Endodermal cell (in vitro differentiated cells): ENCODE measurements at regions not wholly inside any gene's neighbourhood (a gene's known extent, or its start where the extent isn't known, plus 50 kb on each side); places are given as distances from the start of the nearest gene placed in this dataset.
A peak's percentile ranks its signal among the peaks of the same experiment; 100 is the strongest.
"Not testable (repeated sequence)": the region's sequence is repeated elsewhere in the genome, so short reads cannot be mapped to it uniquely, and the experiment has no call there.

ENCODE experiments used
- DNase-seq: peaks from one replicate; pipeline ENCODE4 v3.0.0-alpha.2; 2017
- H3K27ac ChIP-seq: 2 replicates; pipeline ENCODE4 v1.5.1; 2013; ENCODE audit warnings: mild to moderate bottlenecking, low read depth, low read length, moderate library complexity
- H3K27me3 ChIP-seq: 2 replicates; pipeline ENCODE4 v1.6.1; 2013; ENCODE audit warnings: mild to moderate bottlenecking, low read length, moderate library complexity; ENCODE audit not compliant: insufficient read depth, control insufficient read depth, poor library complexity, severe bottlenecking
- H3K36me3 ChIP-seq: 2 replicates; pipeline ENCODE4 v1.7.0; 2013; ENCODE audit warnings: mild to moderate bottlenecking, low read length, moderate library complexity; ENCODE audit not compliant: control insufficient read depth, insufficient read depth
- H3K4me1 ChIP-seq: one replicate; pipeline ENCODE4 v1.7.0; 2013; ENCODE audit warnings: low read length; ENCODE audit not compliant: control insufficient read depth, insufficient read depth
- H3K4me3 ChIP-seq: 2 replicates; pipeline ENCODE4 v1.5.1; 2013; ENCODE audit warnings: mild to moderate bottlenecking, low read length, moderate library complexity
- H3K9ac ChIP-seq: 2 replicates; pipeline ENCODE4 v1.6.1; 2013; ENCODE audit warnings: mild to moderate bottlenecking, low read length, moderate library complexity; ENCODE audit not compliant: poor library complexity, severe bottlenecking; ENCODE audit errors: extremely low read depth
- H3K9me3 ChIP-seq: 2 replicates; pipeline ENCODE4 v1.6.1; 2013; ENCODE audit warnings: mild to moderate bottlenecking, low read length, moderate library complexity; ENCODE audit not compliant: control insufficient read depth
- H3K27ac Mint-ChIP-seq: 2 replicates; pipeline ENCODE4 v1.8.0; 2020; ENCODE audit warnings: mixed read lengths
- H3K27me3 Mint-ChIP-seq: 2 replicates; pipeline ENCODE4 v1.8.0; 2021; ENCODE audit warnings: mild to moderate bottlenecking, mixed read lengths; ENCODE audit not compliant: insufficient read depth
- H3K36me3 Mint-ChIP-seq: 2 replicates; pipeline ENCODE4 v1.8.0; 2020; ENCODE audit warnings: low read depth, mixed read lengths
- H3K4me1 Mint-ChIP-seq: 2 replicates; pipeline ENCODE4 v1.8.0; 2020; ENCODE audit warnings: mixed read lengths
- H3K4me3 Mint-ChIP-seq: 2 replicates; pipeline ENCODE4 v1.8.0; 2020; ENCODE audit warnings: mild to moderate bottlenecking, moderate library complexity, mixed read lengths
- H3K9me3 Mint-ChIP-seq: 2 replicates; pipeline ENCODE4 v1.8.0; 2020; ENCODE audit warnings: mild to moderate bottlenecking, mixed read lengths
- CTCF ChIP-seq: fragments of 200-600 bp; sonication (generic); conservative IDR thresholded peaks from 2 replicates; pipeline ENCODE4 v1.5.0; 2021; ENCODE audit warnings: antibody characterized with exemption, mild to moderate bottlenecking
- WGBS, 2 experiments: methylation state at CpG; one replicate each; pipeline versions ENCODE4 v1.1.5 to v1.1.7; 2013; ENCODE audit warnings: missing lambda C conversion rate in 2 of 2, mixed read lengths in 1 of 2; ENCODE audit not compliant: insufficient coverage in 1 of 2, insufficient read length in 1 of 2; 5-methylcytosine and 5-hydroxymethylcytosine counted together

- H3K27ac ChIP-seq, H3K27me3 ChIP-seq, H3K4me1 Mint-ChIP-seq, H3K4me1 ChIP-seq, H3K9me3 ChIP-seq, H3K9ac ChIP-seq, H3K4me3 Mint-ChIP-seq, H3K4me3 ChIP-seq, DNase-seq, H3K9me3 Mint-ChIP-seq, H3K36me3 ChIP-seq, H3K27ac Mint-ChIP-seq, H3K36me3 Mint-ChIP-seq, H3K27me3 Mint-ChIP-seq: not testable (repeated sequence)
- 97% methylated on average over 3 of the region's 5 CpGs; no CpG with 5 or more reads in 1 of the 2 experiments for WGBS, 2 experiments
Measured at GRCh38 chr2:87183373-87183772, 161.7 kb upstream of the PLGLB1 start.

- H3K27me3 ChIP-seq, H3K4me3 Mint-ChIP-seq, DNase-seq: not testable (repeated sequence)
Measured at GRCh38 chr2:87184260-87184659, 162.6 kb upstream of the PLGLB1 start.

GRCh38 chr2:87189214-87189613, 167.6 kb upstream of the PLGLB1 start:
- H3K4me3 ChIP-seq, H3K27ac ChIP-seq, H3K27me3 Mint-ChIP-seq, H3K27me3 ChIP-seq, DNase-seq, H3K4me1 ChIP-seq, H3K27ac Mint-ChIP-seq, H3K4me3 Mint-ChIP-seq, H3K4me1 Mint-ChIP-seq, H3K36me3 ChIP-seq, H3K9ac ChIP-seq, H3K9me3 Mint-ChIP-seq, H3K36me3 Mint-ChIP-seq, H3K9me3 ChIP-seq: not testable (repeated sequence)
- WGBS, 2 experiments, result no CpG with 5 or more reads among the region's 3 CpGs

More at GRCh38 chr2:87184260-87184659, 162.6 kb upstream of the PLGLB1 start:
- not testable (repeated sequence) for H3K4me3 ChIP-seq, H3K27ac ChIP-seq, H3K4me1 Mint-ChIP-seq, H3K27me3 Mint-ChIP-seq, H3K36me3 ChIP-seq, H3K4me1 ChIP-seq, H3K9ac ChIP-seq, H3K36me3 Mint-ChIP-seq, H3K27ac Mint-ChIP-seq, H3K9me3 ChIP-seq, H3K9me3 Mint-ChIP-seq
- no CpG with 5 or more reads among the region's 3 CpGs for WGBS, 2 experiments

- H3K27me3 ChIP-seq, H3K36me3 Mint-ChIP-seq, H3K27me3 Mint-ChIP-seq, H3K36me3 ChIP-seq, H3K4me1 Mint-ChIP-seq, H3K4me3 Mint-ChIP-seq, H3K27ac Mint-ChIP-seq, H3K4me3 ChIP-seq, DNase-seq, H3K9me3 Mint-ChIP-seq, H3K27ac ChIP-seq, H3K4me1 ChIP-seq, H3K9me3 ChIP-seq, H3K9ac ChIP-seq: not testable (repeated sequence)
- TF ChIP-seq CTCF, result peak; percentile 46
- WGBS, 2 experiments, result 43% methylated on average over 1 of the region's 7 CpGs; no CpG with 5 or more reads in 1 of the 2 experiments
Measured at GRCh38 chr2:87193336-87193735, 171.7 kb upstream of the PLGLB1 start.

- not testable (repeated sequence) for H3K27ac ChIP-seq, H3K9me3 Mint-ChIP-seq, H3K9me3 ChIP-seq, DNase-seq, H3K36me3 Mint-ChIP-seq, H3K4me3 Mint-ChIP-seq, H3K27me3 Mint-ChIP-seq, H3K9ac ChIP-seq, H3K4me1 ChIP-seq, H3K36me3 ChIP-seq, H3K4me3 ChIP-seq, H3K27ac Mint-ChIP-seq, H3K27me3 ChIP-seq, H3K4me1 Mint-ChIP-seq
- no CpG with 5 or more reads among the region's 2 CpGs for WGBS, 2 experiments
Measured at GRCh38 chr2:87194254-87194999, 172.8 kb upstream of the PLGLB1 start.

GRCh38 chr2:87196720-87197388, 175.2 kb upstream of the PLGLB1 start:
- not testable (repeated sequence) for DNase-seq, H3K4me3 Mint-ChIP-seq, H3K4me3 ChIP-seq, H3K36me3 Mint-ChIP-seq, H3K27ac ChIP-seq, H3K9ac ChIP-seq, H3K4me1 ChIP-seq, H3K27ac Mint-ChIP-seq, H3K36me3 ChIP-seq, H3K4me1 Mint-ChIP-seq, H3K27me3 ChIP-seq, H3K9me3 Mint-ChIP-seq, H3K9me3 ChIP-seq, H3K27me3 Mint-ChIP-seq
- WGBS, 2 experiments, result 86% methylated on average over 1 of the region's 3 CpGs; no CpG with 5 or more reads in 1 of the 2 experiments
